Fibroblast of mammary gland (primary cell): ENCODE measurements at regions not wholly inside any gene's neighbourhood (a gene's known extent, or its start where the extent isn't known, plus 50 kb on each side); places are given as distances from the start of the nearest gene placed in this dataset.
A peak's percentile ranks its signal among the peaks of the same experiment; 100 is the strongest.

Experiments
- DNase-seq: peaks from one replicate; pipeline ENCODE4 v3.0.0-alpha.2; 2010; ENCODE audit warnings: low read depth
- H3K4me3 ChIP-seq: 2 replicates; pipeline ENCODE4 v1.5.1; 2011; ENCODE audit warnings: low read depth, mild to moderate bottlenecking, low read length, moderate library complexity; ENCODE audit not compliant: control insufficient read depth
- CTCF ChIP-seq: conservative IDR thresholded peaks from 2 replicates; pipeline ENCODE4 v1.5.1; 2011; ENCODE audit warnings: low read depth, low read length, inconsistent platforms; ENCODE audit not compliant: control insufficient read depth, insufficient read depth

GRCh38 chr17:79338604-79339003 lies 264.0 kb downstream of the ENGASE start:
- no peak overlapping the region for H3K4me3 ChIP-seq
- no peak for TF ChIP-seq CTCF
- DNase-seq = peak; percentile 27

GRCh38 chr17:79338152-79338551 lies 263.5 kb downstream of the ENGASE start:
- H3K4me3 ChIP-seq = no peak overlapping the region
- TF ChIP-seq CTCF = no peak
- no peak for DNase-seq

GRCh38 chr17:79337053-79337452 lies 262.4 kb downstream of the ENGASE start:
- no peak for TF ChIP-seq CTCF
- DNase-seq = no peak
- H3K4me3 ChIP-seq = no peak overlapping the region

- H3K4me3 ChIP-seq = no peak overlapping the region
- DNase-seq = no peak
- TF ChIP-seq CTCF = no peak
These were observed 260.8 kb downstream of the ENGASE start for GRCh38 chr17:79335456-79335855.

GRCh38 chr17:79332011-79332554 lies 257.5 kb downstream of the ENGASE start:
- no peak for DNase-seq
- TF ChIP-seq CTCF = no peak
- no peak overlapping the region for H3K4me3 ChIP-seq

- TF ChIP-seq CTCF = no peak
- no peak for DNase-seq
- no peak overlapping the region for H3K4me3 ChIP-seq
These were observed 256.9 kb downstream of the ENGASE start for GRCh38 chr17:79331492-79331891.

GRCh38 chr17:79330696-79331095 lies 256.1 kb downstream of the ENGASE start:
- H3K4me3 ChIP-seq = no peak overlapping the region
- TF ChIP-seq CTCF = no peak
- no peak for DNase-seq
